ENCODE measurements at regions not wholly inside any gene's neighbourhood (a gene's known extent, or its start where the extent isn't known, plus 50 kb on each side); places are given as distances from the start of the nearest gene placed in this dataset.

DNA sequence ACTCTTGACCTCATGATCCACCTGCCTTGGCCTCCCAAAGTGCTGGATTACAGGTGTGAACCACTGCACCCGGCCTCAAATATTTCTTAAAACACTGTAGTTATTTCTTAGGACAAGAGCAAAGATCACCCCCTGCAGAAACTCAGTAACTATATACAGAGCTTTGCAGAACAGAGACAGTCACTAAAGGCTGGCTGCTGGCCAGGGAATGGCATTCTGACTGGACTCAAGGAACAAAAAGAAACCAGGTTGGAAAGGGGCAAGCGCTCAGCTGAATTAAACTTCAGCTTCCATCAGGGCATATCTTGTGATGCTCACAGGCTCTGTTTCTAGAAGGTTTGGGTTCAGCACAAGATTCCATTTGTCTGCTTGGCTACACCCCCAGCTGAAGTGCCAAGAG, 95.8 kb downstream of the ADAMTS15 start:
- TF ChIP-seq, protein P1, sequence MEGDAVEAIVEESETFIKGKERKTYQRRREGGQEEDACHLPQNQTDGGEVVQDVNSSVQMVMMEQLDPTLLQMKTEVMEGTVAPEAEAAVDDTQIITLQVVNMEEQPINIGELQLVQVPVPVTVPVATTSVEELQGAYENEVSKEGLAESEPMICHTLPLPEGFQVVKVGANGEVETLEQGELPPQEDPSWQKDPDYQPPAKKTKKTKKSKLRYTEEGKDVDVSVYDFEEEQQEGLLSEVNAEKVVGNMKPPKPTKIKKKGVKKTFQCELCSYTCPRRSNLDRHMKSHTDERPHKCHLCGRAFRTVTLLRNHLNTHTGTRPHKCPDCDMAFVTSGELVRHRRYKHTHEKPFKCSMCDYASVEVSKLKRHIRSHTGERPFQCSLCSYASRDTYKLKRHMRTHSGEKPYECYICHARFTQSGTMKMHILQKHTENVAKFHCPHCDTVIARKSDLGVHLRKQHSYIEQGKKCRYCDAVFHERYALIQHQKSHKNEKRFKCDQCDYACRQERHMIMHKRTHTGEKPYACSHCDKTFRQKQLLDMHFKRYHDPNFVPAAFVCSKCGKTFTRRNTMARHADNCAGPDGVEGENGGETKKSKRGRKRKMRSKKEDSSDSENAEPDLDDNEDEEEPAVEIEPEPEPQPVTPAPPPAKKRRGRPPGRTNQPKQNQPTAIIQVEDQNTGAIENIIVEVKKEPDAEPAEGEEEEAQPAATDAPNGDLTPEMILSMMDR (optimal IDR thresholded peaks at IDR 0.05 in 1 of 3, IDR thresholded peaks at IDR 0.05 in 1 of 3, conservative IDR thresholded peaks at IDR 0.05 in 1 of 3; ENCODE audit: extremely low read depth in 1 of 3, insufficient read depth in 2 of 3, low read length in 3 of 3) = no peak
- TF ChIP-seq EZH2 (IDR thresholded peaks at IDR 0.05; ENCODE audit: low read length) = no peak
